Activated CD4-positive, alpha-beta T cell treated with anti-CD3 and anti-CD28 coated beads, Interleukin-2, amount 10 ng/mL, durations not matched to agents 24 days and 14 days (primary cell): ENCODE measurements at regions not wholly inside any gene's neighbourhood (a gene's known extent, or its start where the extent isn't known, plus 50 kb on each side); places are given as distances from the start of the nearest gene placed in this dataset.

Experiments
- DNase-seq: peaks from one replicate; pipeline ENCODE4 v3.0.0; 2022
- H3K27ac Mint-ChIP-seq: one replicate; pipeline ENCODE4 v1.8.0; 2022; ENCODE audit warnings: mild to moderate bottlenecking, mixed read lengths
- H3K27me3 Mint-ChIP-seq: one replicate; pipeline ENCODE4 v1.8.0; 2022; ENCODE audit warnings: mixed read lengths
- H3K36me3 Mint-ChIP-seq: one replicate; pipeline ENCODE4 v1.8.0; 2022; ENCODE audit warnings: low read depth, mild to moderate bottlenecking, mixed read lengths
- H3K4me1 Mint-ChIP-seq: one replicate; pipeline ENCODE4 v1.8.0; 2021; ENCODE audit warnings: mixed read lengths
- H3K4me3 Mint-ChIP-seq: one replicate; pipeline ENCODE4 v1.8.0; 2022; ENCODE audit warnings: mild to moderate bottlenecking, moderate library complexity, mixed read lengths
- H3K9me3 Mint-ChIP-seq: one replicate; pipeline ENCODE4 v1.8.0; 2021; ENCODE audit warnings: mixed read lengths
- intact Hi-C: fragments of 100-400 bp; cut with micrococcal nuclease; formaldehyde crosslinking; loops from one replicate; pipeline ENCODE4 v1.15.1; 2023

DNA sequence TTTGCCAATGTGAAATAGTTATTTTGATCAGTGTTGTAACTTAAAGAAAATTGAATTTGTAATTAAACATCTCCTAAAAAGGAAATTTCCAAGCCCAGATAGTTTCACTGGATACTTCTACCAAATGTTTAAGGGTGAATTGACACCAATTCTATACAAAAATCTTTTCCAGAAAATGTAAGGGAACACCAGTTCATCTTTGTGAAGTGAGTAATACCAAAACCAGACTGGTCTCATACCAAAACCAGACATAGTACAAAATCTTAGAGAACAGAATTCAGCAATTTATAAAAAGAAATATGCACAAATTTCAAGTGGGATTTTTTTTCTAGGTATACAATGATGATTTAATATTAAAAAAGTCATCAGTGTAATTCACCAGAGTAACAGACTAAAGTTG lies 86.0 kb upstream of the ZNF32 start:
- H3K36me3 Mint-ChIP-seq, result no peaks in the 10 kb centered on the region
- peaks cover 4% of the 10 kb centered on the region for H3K4me1 Mint-ChIP-seq
- H3K27me3 Mint-ChIP-seq, result peaks cover 8% of the 10 kb centered on the region
- H3K9me3 Mint-ChIP-seq, result peaks cover 3% of the 10 kb centered on the region
- intact Hi-C loops, result no loop called here
- DNase-seq, result no peak
- no peak overlapping the region for H3K4me3 Mint-ChIP-seq
- H3K27ac Mint-ChIP-seq, result no peak overlapping the region

DNA sequence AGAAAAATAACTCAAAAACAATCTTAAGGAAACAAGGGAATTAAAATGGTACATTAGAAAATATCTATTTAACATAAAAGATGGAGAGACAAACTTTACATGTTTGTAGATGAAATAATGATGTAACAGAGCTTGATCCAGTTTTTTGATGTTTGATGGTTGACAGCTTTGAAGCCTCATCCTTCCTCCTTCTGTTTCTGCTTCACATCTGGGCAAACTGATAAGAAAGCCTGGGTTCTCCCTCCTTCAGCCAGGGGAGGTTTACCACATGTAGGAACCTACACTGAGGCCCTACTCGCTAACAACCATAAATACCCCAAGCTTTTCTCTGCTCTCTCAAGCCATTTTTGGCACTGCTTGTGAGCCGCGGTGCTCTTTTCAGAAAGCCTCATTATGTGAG lies 82.8 kb upstream of the ZNF32 start:
- peaks cover 13% of the 10 kb centered on the region for H3K9me3 Mint-ChIP-seq
- DNase-seq, result peak; percentile 26
- H3K27ac Mint-ChIP-seq, result no peak overlapping the region
- peaks cover 4% of the 10 kb centered on the region for H3K4me1 Mint-ChIP-seq
- H3K4me3 Mint-ChIP-seq, result no peak overlapping the region
- H3K36me3 Mint-ChIP-seq, result no peaks in the 10 kb centered on the region
- intact Hi-C loops, result no loop called here
- peaks cover 4% of the 10 kb centered on the region for H3K27me3 Mint-ChIP-seq

DNA sequence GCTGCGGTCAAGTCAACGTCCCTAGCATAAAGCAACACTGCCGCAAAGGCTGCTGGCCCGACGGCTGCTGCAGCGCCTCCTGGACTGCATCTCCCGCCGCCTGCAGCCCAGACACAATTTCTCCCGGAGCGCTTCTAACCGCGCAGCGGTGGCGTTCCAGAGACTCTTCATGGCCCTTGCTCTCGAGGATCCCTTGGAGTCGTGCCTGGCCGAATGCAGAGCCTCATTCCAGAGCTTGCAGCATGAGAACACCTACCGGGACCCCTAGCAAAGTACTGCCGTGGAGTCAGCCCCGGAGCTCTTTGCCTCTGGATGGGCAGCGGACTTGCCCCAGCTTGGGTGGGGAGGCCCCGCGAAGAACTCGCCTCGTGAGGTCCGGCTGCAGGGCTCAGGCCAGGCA lies 79.7 kb upstream of the ZNF32 start:
- Mint-ChIP-seq H3K4me3 (no peak overlapping the region), H3K27me3 (peaks cover 2% of the 10 kb centered on the region), H3K27ac (no peak overlapping the region), H3K36me3 (no peaks in the 10 kb centered on the region), H3K9me3 (peaks cover 13% of the 10 kb centered on the region), H3K4me1 (no peaks in the 10 kb centered on the region)
- peak; percentile 34 for DNase-seq
- intact Hi-C loops, result no loop called here

DNA sequence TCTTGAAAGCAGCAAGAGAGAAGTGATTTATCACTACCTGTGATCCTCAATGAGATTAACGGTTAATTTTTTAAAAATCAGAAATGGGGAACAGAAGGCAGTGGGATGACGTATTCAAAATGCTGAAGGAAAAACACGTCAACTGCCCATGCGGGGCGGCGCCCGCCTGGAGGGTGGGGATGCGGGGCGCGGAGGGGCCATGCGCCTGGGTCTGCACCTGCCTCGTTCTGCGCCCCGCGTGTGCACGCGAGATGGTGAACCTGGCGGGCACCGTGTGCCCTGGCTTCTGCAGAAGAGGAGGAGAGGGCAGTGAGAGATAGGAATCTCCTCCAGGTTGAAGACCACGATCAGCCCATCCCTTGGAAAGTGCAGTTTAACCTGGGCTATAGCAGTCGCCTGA lies 79.3 kb upstream of the ZNF32 start:
- peak; percentile 26 for DNase-seq
- H3K4me3 Mint-ChIP-seq, result no peak overlapping the region
- intact Hi-C loops, result no loop called here
- no peaks in the 10 kb centered on the region for H3K36me3 Mint-ChIP-seq
- H3K9me3 Mint-ChIP-seq, result peaks cover 13% of the 10 kb centered on the region
- H3K27ac Mint-ChIP-seq, result no peak overlapping the region
- no peaks in the 10 kb centered on the region for H3K4me1 Mint-ChIP-seq
- peaks cover 2% of the 10 kb centered on the region for H3K27me3 Mint-ChIP-seq

DNA sequence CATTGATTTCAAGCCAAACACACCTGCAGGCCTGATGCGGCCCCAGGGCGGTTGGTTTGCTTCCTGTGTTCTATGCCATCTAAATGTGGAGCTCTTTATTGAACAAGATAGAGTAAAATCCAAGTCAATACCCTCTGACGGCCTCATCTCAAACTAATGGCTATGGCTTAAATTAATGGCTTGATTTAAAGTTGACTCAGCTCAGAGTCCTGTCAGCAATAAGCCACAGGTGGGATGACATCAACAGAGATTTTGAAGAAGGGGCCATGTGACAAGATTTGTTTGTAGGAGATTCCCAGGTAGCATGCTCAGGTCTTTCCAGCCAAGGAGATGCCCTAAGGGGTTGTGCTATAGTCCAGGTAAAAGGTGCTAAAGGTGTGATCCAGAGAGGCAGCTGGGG lies 66.7 kb upstream of the ZNF32 start:
- H3K27ac Mint-ChIP-seq, result no peak overlapping the region
- intact Hi-C loops, result no loop called here
- peaks cover 3% of the 10 kb centered on the region for H3K27me3 Mint-ChIP-seq
- H3K36me3 Mint-ChIP-seq, result no peaks in the 10 kb centered on the region
- H3K4me1 Mint-ChIP-seq, result no peaks in the 10 kb centered on the region
- H3K9me3 Mint-ChIP-seq, result no peaks in the 10 kb centered on the region
- H3K4me3 Mint-ChIP-seq, result no peak overlapping the region
- DNase-seq, result no peak

DNA sequence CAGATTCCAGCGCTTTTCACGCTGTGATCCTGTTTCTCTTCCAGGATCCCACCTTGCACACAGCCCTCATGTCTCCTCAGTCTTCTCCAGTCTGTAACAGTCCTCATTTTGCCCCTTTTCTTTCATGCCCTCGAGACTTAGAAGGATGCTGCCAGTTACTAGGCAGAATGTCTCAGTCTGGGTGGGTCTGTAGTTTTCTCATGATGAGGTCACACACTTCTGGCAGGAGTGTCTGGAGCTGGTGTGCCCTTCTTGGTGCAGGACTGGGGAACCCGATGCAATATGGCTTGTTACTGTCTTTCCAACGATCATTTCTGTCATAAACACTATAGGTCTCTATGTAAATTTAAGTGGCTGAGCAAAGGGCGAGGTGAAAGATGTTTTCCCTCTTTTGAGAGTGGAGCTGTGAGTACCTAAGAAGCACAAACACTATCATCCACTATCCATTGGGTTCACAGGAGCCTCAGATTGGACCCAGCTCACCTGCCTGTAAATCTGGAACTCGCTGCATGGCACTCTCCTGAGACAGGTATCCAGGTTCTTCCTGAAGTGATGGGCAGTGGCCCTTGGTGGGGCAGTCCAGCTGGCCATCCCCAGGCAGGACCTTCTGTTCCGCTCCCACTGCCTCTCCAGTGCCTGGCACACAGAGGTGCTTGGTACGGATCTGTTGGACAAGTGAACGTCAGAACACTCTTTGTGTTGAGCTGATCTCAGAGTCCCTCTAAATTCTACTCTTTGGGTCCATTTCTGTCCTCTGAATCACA lies 64.3 kb upstream of the ZNF32 start:
- Mint-ChIP-seq H3K27ac (no peak overlapping the region), H3K4me3 (no peak overlapping the region), H3K9me3 (no peaks in the 10 kb centered on the region), H3K27me3 (peaks cover 3% of the 10 kb centered on the region), H3K4me1 (no peaks in the 10 kb centered on the region), H3K36me3 (no peaks in the 10 kb centered on the region)
- DNase-seq, result no peak
- intact Hi-C loops, result no loop called here

DNA sequence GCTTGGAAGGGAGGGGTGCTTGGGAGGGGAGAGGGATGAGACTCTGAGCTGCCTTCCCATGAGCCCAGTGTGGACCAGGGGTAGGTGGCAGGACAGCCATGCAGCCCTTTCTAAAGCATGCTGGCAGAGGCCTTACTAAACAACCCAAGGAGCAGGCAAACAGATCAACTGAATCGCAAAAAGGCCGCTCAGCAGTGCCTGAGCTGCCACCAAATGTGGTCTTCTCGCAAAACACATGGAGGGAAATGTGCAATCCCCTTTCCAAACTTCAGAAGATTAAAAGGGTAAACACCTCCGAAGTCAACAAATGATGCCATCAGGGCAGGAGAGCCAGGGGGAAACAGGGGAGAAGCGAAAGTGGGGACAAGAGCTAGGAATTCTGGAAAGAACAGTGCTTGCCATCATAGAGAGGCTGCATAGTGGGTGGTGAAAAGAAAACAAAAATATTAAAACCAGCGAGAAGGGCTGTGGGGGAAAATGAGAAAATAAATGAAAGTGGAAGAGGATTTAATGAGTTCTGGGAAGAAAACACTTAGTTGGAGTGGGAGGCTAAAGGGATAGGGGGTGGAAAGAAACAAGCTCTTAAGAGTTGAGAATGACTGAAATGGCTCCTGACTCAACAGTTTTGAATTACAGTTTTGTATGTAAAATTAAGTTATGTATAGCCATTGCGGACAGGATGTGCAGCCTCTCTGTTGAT lies 62.2 kb upstream of the ZNF32 start:
- no peak for DNase-seq
- no peaks in the 10 kb centered on the region for H3K36me3 Mint-ChIP-seq
- H3K27me3 Mint-ChIP-seq, result no peaks in the 10 kb centered on the region
- H3K4me3 Mint-ChIP-seq, result no peak overlapping the region
- intact Hi-C loops, result no loop called here
- H3K27ac Mint-ChIP-seq, result no peak overlapping the region
- no peaks in the 10 kb centered on the region for H3K9me3 Mint-ChIP-seq
- no peaks in the 10 kb centered on the region for H3K4me1 Mint-ChIP-seq

DNA sequence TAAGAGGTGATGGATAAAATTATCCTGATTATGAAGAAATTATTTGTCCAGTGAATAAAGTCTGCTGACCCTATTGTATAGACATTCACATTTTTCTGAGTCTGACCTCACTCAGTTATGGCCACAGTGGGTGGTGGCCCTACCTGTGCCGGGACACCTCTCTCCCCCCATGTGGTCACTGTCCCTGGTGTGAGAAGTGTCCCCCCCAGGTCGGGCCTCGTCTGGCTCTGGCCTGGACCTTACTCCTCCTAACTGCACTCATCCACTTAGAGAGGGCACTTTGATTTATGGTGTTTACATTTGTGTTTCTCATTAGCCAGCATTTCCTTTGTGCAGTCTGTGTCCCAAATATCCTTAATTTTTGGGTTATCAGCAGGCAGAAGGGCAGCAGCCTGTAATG lies 59.6 kb upstream of the ZNF32 start:
- no peaks in the 10 kb centered on the region for H3K9me3 Mint-ChIP-seq
- no peak for DNase-seq
- H3K27me3 Mint-ChIP-seq, result no peaks in the 10 kb centered on the region
- no peak overlapping the region for H3K4me3 Mint-ChIP-seq
- no peaks in the 10 kb centered on the region for H3K36me3 Mint-ChIP-seq
- no peaks in the 10 kb centered on the region for H3K4me1 Mint-ChIP-seq
- H3K27ac Mint-ChIP-seq, result no peak overlapping the region
- intact Hi-C loops, result no loop called here

DNA sequence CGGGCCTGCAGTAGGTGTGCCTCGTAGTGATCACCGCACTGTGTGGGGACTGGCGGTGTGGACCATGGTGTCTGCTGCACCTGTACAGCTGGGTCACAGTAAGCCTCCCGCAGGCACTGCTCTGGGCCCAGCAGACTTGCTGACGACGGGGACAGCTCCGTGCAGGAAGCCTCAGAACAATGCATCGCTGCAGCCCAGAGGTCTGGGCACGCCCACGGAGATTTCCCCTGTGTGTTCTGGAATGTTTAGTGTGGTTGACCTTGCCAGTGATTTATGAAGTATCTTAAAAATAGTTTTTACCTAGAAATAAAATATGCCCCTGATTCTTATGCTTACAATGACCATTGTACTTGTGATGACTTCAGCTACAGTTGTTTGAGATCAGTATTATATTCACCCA lies 59.1 kb upstream of the ZNF32 start:
- Mint-ChIP-seq H3K36me3 (no peaks in the 10 kb centered on the region), H3K4me3 (no peak overlapping the region), H3K27ac (no peak overlapping the region), H3K27me3 (no peaks in the 10 kb centered on the region), H3K4me1 (no peaks in the 10 kb centered on the region), H3K9me3 (no peaks in the 10 kb centered on the region)
- intact Hi-C loops, result no loop called here
- no peak for DNase-seq

DNA sequence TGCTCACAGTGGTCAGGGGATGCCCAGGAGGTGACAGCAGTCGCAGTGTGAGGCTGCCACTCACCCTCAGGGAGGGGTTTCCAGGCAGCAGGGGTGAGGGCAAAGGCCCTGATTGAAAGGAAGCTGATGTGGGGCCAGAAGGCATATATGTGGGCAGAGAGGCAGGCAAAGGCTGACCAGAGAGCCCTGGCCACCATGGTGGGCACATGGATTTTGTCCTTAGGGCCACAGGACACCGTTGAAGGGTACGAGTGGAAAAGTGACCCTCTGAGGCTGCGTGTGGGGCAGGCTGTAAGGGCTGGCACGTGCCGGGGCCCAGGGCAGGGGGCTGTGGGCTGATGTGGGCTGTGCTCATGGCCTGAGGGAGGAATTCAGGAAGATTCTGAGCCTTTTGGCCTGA lies 57.5 kb upstream of the ZNF32 start:
- no peaks in the 10 kb centered on the region for H3K36me3 Mint-ChIP-seq

DNA sequence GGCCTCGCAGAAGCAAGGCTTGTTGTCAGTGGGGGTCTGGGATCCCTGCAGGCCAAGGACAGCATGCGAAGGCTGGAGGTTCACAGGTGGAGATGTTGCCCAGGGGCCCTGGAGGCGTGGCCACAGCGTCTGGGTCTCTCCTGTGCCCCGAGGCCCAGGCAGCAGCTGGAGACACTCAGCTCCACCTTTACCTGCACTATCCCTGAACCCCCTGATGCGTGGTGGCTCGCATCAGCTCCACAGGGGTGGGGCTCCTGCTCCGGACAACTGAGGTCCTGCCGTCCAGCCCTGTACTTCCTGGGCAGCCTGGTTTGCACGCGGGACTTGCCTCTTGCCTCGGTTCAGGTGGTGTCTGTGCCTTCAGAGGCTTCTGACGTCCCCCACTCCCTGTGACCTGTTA lies 54.6 kb upstream of the ZNF32 start:
- H3K4me1 Mint-ChIP-seq, result no peaks in the 10 kb centered on the region
- DNase-seq, result no peak
- H3K9me3 Mint-ChIP-seq, result no peaks in the 10 kb centered on the region
- no peaks in the 10 kb centered on the region for H3K36me3 Mint-ChIP-seq
- no peak overlapping the region for H3K4me3 Mint-ChIP-seq
- intact Hi-C loops, result no loop called here
- H3K27me3 Mint-ChIP-seq, result no peaks in the 10 kb centered on the region
- H3K27ac Mint-ChIP-seq, result no peak overlapping the region

More for the DNA sequence above, 57.5 kb upstream of the ZNF32 start:
- no peaks in the 10 kb centered on the region for H3K27me3 Mint-ChIP-seq
- no peaks in the 10 kb centered on the region for H3K9me3 Mint-ChIP-seq
- intact Hi-C loops, result no loop called here
- H3K4me3 Mint-ChIP-seq, result no peak overlapping the region
- no peak overlapping the region for H3K27ac Mint-ChIP-seq
- H3K4me1 Mint-ChIP-seq, result no peaks in the 10 kb centered on the region
- no peak for DNase-seq

DNA sequence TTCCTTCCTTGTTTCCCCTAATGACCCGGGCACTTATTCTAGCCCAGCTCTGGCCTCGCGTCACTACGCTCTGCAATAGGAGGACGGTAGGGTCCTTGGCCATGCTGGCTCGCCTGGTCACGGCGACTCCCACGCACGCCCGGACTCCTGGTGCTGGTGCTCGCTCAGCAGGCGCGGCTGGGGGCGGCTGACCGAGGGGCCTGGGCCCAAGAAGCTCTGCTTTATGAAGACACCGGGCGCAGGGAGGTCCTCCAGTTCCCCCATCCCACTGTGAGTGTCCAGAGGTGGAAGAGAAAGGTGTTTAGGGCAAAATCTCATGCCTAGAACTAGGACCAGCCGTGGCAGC lies 54.2 kb upstream of the ZNF32 start:
- no peaks in the 10 kb centered on the region for H3K27me3 Mint-ChIP-seq
- H3K4me3 Mint-ChIP-seq, result no peak overlapping the region
- H3K27ac Mint-ChIP-seq, result no peak overlapping the region
- intact Hi-C loops, result no loop called here
- no peaks in the 10 kb centered on the region for H3K4me1 Mint-ChIP-seq
- H3K36me3 Mint-ChIP-seq, result no peaks in the 10 kb centered on the region
- H3K9me3 Mint-ChIP-seq, result no peaks in the 10 kb centered on the region
- DNase-seq, result no peak

DNA sequence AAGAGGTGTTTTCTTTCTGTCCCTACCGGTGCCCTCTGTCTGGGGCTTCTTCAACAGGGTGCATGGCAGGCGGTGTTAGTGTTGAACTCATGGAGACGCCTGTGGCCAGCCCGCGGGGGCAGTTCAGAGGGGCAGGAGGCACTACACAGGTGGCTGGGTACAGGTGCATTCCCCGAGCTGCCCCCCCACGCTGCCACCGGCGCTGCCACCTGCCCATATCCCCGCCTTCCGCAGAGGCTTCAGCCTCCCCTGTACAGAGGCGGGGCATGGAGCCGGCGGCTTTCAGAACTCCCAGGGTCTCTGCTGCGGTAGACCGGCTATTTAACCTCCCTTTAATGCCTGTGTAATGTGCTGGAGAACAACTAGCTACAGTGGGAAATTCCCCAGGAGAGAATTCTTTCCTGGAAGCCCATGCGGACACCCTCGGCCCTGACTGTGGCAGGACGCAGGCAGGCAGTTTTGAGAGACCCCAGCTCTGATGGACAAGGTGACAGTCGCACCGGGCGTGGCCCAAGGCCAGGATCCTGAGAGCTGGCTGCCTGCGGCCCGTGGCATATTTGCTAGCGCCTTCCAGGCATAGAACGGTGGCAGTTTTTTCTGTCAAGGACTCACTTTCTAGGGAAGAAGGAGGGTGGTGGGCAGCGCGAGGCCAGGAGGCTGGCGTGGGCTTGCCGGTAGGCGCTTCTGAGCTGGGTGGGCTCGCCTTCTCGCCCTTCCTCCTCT lies 53.7 kb upstream of the ZNF32 start:
- no peaks in the 10 kb centered on the region for H3K27me3 Mint-ChIP-seq
- no peak for DNase-seq
- no peak overlapping the region for H3K4me3 Mint-ChIP-seq
- H3K36me3 Mint-ChIP-seq, result no peaks in the 10 kb centered on the region
- no peaks in the 10 kb centered on the region for H3K9me3 Mint-ChIP-seq
- H3K27ac Mint-ChIP-seq, result no peak overlapping the region
- intact Hi-C loops, result no loop called here
- H3K4me1 Mint-ChIP-seq, result no peaks in the 10 kb centered on the region

DNA sequence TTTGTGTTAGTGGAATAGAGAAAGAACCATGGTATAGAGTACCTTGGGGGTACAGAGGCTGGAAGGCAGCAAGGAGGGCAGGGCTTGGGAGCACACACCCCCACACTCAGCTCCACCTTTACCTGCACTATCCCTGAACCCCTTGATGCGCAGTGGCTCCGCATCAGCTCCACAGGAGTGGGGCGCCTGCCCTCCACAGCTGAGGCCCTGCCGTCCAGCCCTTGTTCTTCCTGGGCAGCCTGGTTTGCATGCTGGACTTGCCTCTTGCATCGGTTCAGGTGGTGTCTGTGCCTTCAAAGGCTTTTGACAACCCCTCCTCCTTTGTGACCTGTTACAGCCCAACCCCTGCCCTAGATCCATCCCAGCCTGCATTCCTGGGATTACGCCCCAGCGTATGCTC lies 52.6 kb upstream of the ZNF32 start:
- no peak for DNase-seq
- H3K36me3 Mint-ChIP-seq, result no peaks in the 10 kb centered on the region
- no peaks in the 10 kb centered on the region for H3K4me1 Mint-ChIP-seq
- intact Hi-C loops, result no loop called here
- H3K27me3 Mint-ChIP-seq, result no peaks in the 10 kb centered on the region
- no peak overlapping the region for H3K27ac Mint-ChIP-seq
- no peak overlapping the region for H3K4me3 Mint-ChIP-seq
- H3K9me3 Mint-ChIP-seq, result no peaks in the 10 kb centered on the region
